HT1080 (cell line): ENCODE measurements at regions not wholly inside any gene's neighbourhood (a gene's known extent, or its start where the extent isn't known, plus 50 kb on each side); places are given as distances from the start of the nearest gene placed in this dataset.
A peak's percentile ranks its signal among the peaks of the same experiment; 100 is the strongest.

Experiments
- DNase-seq: peaks from one replicate; pipeline ENCODE4 v3.0.0-alpha.2; 2015; ENCODE audit warnings: low read depth

DNA sequence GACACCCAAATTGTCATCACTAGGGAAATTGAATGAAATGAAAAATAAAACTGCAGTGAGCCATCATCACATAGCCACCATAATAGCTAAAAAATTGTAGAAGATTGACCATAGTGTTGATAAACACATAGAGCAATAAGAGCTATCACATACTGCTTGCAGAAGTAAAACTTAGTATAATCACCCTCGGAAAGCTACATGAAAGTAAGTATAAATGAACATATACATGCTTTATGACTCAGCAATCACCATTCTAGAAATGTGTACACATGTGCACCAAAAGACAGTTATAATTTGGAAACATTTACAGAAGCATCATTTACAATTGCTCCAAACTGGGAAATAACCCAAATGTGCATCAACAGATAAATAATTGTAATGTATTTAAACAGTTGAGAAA lies 153.1 kb upstream of the LRRC7 start:
- DNase-seq: no peak

DNA sequence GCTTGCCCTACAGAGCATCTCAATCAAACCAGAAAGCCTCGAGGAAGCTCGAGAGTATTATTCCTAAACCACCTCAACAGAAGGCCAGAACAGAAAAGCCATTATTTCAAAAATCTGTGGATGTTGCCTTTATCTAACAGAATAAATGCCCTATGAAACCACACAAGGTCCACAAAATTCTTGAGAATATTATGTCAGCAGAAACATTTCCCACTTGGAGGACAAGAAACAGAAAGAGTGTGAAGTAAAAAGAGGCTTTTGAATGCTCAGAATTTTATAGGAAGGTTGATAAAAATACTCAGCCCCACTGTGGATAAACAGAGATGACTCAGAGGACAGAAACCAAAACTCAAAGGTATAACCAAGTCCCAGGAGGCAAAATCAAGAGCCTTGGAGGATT lies 146.4 kb upstream of the LRRC7 start:
- peak; percentile 30 for DNase-seq

DNA sequence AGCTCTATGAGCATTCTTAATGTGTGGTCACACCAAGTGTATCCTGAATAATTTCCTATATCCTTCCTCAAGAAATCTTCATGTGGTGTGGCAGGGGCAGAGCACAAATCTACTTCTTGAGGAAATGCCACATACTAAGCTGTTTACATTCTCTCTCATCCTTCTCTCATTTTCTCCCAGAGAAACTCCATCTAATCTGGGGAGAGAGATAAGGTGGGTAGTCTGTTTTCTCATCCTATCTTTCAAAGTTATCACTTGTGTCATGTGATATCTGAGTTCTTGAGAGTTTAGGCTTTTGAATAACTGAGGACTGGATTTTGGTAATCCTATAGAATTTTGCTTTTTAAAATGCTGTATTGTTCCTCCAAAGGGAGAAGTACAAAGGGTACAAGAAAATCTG lies 141.9 kb upstream of the LRRC7 start:
- no peak for DNase-seq

DNA sequence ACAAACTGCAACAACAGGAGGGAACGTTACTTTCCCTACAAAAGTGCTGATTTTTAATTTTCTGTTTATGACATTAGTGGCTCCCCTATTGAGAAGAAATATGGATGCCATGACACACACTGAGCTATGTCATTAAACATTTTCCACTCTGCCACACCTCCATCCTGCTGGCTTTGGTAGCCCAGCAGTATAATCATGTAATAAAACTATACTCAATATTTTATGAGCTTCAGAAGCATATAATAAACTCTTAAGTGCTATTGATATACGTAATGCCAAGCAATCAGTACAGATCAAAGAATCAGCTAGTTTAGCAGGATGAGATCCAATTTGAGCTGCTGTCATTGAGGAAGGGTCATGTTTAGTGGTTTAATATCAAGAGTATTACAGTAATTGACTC lies 141.3 kb upstream of the LRRC7 start:
- DNase-seq: no peak

DNA sequence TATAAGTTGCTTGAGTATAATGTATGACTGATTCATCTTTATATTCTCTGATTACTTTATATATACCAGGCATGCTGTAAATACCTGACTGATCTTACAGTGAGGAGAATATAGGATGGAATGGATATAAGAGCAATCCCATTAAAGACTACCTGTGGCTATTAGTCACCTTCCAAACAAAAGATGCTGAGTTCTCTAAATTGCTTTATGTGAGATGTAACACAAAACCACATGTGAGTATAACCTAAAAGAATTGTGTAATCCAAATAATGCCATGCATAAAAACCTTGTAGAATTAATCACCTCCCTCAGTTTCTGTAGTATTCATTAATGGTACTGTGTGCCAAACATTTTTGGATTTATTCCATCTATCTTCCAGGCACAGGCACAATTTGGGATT lies 134.6 kb upstream of the LRRC7 start:
- DNase-seq: no peak

DNA sequence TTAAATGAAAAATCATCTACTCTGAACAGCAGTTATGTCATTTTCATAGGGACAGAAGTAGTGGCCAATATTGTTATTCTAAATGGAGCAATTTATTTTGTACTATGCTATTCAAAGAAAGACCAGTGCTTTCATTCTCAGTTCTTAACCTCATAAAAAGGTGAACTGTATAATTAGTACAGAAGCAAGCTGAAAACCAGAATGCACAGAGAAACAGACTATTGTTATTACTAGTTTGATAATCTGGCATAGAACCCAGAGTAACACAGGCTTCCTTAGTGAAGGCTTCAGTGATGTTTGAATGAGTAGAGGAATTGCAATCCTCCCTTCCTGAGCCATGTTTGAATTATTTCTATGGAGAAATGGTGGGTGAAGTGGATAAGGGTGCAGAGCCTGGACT lies 131.6 kb upstream of the LRRC7 start:
- no peak for DNase-seq

DNA sequence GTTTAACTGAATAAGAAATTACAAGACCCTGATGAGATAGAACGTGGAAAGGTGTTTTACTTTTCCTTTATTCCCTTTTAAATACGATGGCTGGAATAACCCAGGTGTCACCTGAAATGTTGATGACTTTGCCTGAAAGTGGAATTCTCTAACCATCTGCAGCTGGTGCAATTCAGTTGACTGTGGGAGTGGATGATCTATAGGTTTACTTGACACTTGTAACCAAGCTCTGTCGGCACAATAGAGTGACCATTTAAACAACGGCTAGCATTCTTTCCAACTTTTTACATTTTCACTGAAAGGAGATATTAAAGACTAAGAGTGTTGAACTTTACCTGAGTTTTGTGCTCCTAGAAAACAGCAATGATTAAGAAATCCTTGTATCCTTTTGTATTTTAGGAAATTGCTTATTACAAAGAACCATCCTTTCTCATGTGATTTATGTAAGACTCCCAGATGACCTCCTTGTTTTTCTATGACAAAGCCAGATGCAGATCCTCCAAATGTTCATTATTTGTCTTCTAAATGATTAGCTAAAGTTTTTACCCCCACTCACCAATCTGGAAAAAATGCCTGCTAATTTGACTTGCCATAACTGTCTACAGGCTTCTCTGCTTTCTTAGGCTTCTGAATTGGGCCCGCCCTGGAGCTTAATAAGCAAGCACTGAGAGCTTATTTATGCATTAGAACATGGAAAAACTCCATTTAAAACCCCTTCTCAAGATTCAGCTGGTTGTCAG lies 129.5 kb upstream of the LRRC7 start:
- no peak for DNase-seq

DNA sequence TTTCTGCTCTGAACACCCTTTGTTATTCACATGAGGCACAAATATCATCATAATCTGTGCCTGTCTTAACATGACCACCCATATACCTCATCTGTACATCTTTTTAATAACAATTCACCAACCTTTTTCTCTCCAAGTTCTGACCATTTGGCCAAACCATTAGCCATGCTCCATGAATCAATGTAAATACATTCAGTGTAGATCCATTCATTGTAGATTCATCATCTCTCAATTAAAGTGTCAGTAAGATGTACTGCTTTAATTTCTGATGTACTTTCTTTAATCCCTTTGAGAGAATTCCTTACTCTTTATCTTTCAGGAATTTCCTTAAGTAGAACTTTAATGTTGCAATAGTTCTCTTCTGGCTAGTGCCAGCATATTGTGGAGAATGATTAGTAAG lies 126.2 kb upstream of the LRRC7 start:
- no peak for DNase-seq

DNA sequence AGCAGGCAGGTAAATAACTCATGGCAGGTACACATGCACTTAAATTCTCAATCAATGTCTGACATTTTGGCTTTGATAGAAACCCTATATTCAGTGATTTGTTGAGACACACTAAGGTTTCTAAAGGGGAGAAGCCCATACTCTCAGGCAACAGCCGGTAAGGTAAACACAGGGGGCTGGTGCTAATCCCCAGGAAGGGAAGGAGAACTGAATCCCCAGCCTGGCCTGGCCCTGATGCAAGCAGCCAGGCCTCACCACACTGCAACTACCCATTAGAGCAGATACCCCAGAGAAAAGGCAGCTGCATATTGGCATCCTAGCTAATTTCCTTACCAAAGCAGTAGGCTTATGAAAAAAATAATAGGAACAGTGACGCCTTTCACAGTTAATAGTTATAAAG lies 116.5 kb upstream of the LRRC7 start:
- no peak for DNase-seq

DNA sequence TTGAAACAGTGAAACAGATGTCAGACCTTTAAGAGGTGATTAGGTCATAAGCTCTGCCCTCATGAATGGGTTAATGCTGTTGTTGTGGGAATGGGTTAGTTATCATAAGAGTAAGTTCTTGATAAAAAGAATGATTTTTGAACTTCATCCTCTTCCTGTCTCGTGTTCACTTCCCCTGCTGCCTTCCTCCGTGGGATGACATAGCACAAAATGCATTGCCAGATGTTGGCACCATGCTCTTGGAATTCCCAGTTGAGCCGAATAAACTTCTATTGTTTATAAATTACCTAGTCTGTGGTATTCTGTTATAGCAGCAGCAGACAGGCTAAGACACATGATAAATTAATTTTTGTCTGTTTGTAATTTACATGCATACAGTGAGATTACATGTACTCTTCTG lies 112.0 kb upstream of the LRRC7 start:
- no peak for DNase-seq

DNA sequence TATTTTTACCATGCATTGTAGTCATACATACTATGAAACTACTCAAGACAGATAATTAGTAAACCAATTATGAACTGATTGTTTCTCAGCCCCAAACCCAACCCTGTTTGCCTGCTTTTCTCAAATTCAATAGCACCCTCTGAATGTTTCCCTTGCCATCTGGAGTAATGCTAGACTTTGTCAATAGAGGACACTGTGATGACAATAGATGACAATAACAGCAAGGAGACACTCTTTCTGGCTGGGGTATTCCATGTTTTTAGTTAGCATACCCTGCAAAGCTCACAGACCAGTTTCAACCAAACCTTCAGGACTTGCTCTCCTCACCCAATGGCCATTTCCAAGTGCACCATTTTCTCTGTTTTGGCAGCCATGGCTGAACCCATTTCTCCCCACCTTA lies 108.5 kb upstream of the LRRC7 start:
- no peak for DNase-seq

DNA sequence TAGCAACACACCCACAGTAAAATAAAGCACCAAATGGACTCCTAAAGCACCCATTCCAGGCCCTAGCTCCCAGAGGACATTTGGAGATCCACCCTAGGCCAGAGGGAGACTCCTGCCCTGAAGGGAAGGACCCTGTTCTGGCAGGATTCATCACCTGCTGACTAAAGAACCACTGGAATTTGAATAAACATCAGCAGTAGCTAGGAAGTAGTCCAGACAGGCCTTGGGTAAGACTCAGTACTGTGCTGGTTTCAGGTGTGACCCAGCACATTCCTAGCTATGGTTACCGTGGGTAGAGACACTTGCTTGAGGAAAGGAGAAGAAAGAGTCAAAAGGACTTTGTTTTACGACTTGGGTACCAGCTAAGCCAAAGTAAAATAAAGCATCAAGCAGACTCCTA lies 92.7 kb upstream of the LRRC7 start:
- DNase-seq: no peak

DNA sequence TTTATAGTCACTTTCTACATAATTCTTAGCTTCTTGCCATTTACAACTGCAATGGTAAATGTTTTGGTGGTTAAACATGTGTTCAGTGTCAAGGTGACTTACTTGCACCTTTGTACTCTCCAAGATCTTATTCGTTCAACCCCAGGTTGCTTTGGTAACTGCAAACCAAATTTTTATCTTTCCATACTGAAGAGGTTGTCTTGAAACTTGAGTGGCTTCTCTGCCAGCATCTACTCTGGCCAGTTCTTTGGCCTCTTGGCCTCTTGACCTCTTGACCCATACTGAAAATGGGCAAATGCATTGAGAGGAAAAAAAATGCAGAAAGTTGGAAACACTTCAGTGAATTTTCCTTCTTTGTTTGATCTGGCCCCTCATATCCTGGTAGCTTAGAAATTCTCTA lies 88.0 kb upstream of the LRRC7 start:
- DNase-seq: no peak

DNA sequence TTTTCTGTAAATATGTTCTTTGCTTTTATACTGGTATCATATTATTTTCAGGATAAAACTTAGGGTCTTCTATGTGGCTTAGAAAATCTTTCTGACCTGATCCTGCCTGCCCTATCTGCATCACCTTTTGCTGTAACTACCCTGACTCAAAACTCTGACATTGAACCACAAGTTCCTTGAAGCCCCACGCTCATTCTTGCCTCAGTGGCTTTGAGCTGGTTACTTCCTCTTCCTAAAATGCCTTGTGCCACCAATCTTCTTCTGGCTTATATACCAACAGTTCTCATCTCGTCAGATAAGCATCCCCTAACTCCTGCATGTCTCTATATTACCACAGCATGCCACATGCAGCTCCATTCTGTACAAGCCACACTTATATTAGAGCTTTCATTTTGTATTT lies 84.5 kb upstream of the LRRC7 start:
- DNase-seq: no peak

DNA sequence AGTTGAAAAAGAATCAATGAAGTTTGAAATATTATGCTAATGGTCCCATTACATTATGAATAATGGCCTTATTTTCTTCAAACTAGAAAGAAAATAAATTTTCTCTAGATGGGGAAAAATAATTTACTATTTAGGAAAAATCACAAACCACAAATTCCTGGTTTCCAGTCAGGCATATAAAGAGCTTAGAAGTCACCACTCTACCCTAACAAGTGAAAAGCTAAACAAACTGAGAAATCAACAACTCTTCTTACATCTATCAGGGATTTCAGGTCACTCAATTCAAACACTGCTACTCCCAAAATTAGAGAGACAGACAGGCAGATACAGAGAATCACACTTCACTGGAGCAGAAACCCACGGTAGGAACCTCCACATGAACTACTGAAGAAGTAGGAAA lies 82.1 kb upstream of the LRRC7 start:
- no peak for DNase-seq

DNA sequence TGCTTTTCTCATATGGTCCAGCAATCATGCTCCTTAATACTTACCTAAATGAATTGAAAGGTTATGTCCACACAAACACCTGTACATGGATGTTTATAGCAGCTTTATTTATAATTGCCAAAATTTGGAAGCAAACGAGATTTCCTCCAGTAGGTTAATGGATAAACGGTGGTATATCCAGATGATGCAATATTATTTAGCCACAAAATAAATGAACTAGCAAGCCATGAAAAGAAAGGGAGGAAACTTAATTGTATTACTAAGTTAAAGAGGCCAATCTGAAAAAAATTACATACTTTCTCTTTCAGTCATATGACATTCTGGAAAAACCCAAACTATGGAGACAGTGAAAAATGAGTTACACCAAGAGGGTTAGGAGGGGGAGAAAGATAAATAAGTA lies 76.3 kb upstream of the LRRC7 start:
- no peak for DNase-seq

DNA sequence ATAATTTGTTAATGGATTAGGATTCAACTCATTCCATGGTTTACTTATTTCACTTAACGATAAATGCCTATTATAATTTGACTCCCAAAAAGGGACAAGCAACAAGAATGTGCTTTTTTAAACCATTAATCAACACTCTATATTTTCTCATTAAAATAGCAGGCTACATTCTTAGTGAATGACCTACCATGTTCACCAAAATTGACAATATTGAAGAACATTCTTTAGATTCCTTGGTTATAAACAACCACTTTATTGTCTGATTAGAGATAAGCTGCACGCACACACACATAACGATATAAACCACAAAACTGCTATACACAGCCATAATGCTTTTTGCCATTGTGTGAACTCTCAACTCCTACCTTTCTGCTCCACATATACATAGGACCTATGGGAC lies 75.4 kb upstream of the LRRC7 start:
- DNase-seq: no peak

DNA sequence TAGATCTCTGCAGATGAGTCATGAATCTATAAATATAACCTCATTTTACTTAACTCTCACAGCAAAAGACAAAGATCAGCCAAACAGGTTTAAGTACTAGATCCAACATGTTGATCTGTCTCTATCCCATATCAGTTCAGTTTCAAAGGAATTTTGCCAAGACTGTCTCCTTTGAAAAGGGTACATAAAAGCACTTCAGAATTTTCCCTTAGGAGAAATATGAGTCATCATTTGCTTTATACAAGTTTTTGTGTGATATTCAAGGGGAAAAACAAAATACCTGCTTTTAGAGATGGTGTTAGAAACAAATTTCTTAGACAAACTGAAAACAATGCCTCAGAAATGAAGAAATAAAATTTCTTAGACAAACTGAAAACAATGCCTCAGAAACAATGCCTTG lies 73.5 kb upstream of the LRRC7 start:
- no peak for DNase-seq

DNA sequence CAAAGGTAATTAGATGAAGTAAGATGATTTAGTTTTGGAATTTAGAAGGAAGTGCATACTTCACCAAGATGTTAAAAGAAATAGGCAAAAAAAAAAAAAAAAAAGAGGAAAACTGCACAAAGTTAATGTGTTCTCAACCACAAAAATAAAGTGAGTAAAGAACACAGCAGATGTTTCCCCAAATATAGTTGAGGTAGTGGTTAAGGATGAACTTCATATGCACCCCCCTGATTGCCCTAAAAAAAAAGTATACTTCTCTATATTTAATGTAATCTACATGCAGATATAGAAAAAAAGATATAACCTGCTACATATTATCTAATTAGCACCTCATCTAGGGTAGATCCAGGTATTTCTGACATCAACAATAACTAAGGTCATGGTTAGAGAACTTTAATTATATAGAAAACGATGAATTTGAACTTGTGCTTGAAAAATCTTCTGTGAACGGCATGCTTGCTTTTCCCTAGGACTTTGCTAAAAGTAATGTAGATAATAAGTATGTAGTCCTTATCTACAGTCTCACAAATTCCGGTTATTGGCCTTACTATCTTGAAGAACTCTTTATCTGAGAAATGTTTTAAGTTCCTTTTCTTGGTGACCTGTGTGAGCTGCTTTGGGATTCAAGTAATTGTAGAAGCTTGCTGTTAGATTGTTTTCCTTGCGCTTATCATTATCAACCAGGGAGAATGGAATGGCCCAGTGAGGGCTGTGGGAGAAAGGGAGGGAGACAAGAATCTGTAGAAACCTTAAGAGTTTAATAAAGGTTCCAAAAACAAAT lies 70.1 kb upstream of the LRRC7 start:
- no peak for DNase-seq

DNA sequence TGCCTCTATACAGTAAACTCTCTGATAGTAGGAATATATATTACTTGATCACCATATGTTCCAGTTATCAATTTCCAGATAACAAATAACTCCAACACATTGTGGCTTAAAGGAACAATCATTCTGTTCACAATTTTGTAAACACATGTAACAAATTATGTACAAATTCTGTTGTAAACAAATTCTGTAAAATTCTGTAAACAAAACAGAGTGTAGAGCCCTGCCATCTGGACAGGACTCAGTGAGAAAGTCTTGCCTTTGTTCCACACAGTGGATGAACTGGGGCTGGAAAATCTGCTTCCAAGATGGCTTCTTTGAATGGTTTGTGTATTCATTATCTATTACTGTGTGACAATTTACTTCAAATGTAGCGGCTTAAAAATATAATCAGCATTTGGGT lies 69.0 kb upstream of the LRRC7 start:
- no peak for DNase-seq

DNA sequence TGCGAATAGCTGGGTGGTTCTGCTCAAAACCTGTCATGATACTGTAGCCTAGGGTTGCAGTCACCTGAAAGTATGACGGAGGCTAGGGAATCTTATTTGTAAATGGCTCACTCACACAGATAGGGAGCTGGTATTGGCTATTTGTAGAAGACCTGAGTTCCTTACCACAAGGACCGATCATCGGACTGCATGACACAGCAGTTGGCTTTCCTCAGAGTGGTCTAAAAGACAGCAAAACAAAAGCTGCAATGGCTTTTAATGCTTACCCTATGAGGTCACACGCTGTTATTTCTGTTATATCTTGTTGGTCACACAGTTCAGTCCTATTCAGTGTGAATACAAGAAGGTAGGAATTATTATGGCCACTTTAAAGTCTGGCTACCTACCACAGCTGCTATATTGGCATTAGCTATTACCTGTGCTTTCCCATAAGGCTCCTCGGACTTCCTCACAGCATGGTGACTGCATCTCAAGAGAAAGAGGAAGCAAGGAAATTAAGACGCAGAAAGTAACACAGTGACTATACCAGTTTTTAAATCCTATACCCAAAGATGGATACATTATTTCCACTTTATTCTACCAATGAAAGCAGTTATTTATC lies 68.4 kb upstream of the LRRC7 start:
- DNase-seq: no peak

DNA sequence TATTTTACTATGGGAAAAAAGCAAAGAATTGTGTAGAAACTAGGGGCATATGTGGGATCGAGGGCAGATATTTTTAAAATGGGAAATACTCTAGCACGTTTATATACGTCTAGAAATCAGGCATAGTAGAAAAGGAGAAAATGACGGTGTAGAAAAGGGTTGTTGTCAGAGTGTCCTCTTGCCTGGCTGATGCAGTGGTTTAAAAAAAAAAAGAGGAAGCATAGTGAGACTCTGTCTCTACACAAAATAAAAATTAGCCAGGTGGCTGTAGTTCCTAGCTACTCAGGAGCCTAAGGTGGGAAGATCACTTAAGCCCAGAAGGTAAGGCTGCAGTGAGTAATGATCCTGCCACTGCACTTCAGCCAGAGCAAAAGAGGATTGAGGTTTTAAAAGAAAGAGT lies 64.7 kb upstream of the LRRC7 start:
- DNase-seq: no peak

DNA sequence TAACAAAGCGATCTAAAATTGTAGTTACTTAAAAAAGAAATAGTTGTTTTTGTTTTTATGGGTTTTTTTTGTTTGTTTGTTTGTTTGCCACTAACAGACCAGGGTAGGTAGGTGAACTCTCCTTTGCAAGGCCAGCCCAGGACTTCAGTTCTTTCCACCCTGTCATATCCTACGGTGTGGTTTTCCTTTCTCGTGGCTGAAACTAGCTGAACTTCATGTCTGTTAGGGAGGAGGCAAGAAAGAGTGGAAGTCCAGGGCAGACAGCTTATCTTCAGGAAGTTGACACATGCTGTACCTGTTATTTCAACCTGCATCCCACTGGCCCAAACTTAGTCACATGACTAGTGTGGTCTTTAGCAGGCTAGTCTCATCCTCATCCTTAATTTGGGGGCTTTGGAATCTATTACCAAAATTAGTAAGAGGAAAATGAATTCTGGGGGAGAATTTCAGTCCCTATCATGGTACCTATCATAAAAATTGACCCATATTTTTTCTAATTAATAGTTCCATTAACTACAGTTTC lies 62.9 kb upstream of the LRRC7 start:
- DNase-seq: no peak
